PC-9 (cell line): ENCODE measurements at regions not wholly inside any gene's neighbourhood (a gene's known extent, or its start where the extent isn't known, plus 50 kb on each side); places are given as distances from the start of the nearest gene placed in this dataset.

Source experiments
- BruUV-seq: library from RNA; stranded (reverse); fragments of 400-500 nt; replicated peaks from 2 replicates; lab custom pipeline; 2021; lab: Mats Ljungman, UMichigan
- CTCF ChIA-PET: fragments of 300-600 bp; sonication (Branson Sonifier 250); formaldehyde crosslinking; loops from one replicate; lab custom pipeline; 2022; ENCODE audit warnings: antibody characterized with exemption; lab: Charles Lee
- POLR2A ChIA-PET: fragments of 300-600 bp; sonication (Branson Sonifier 250); formaldehyde crosslinking; loops from one replicate; lab custom pipeline; 2022; ENCODE audit warnings: antibody characterized with exemption; ENCODE audit not compliant: unreplicated experiment; lab: Charles Lee
- DNase-seq, 2 experiments: peaks; one replicate each; pipeline versions ENCODE4 v3.0.0 to v3.0.0-alpha.2; 2015 to 2022; ENCODE audit warnings: mixed read lengths in 1 of 2
- H2AFZ ChIP-seq: fragments of 200-600 bp; sonication (generic); 2 replicates; pipeline ENCODE4 v1.8.1; 2017; ENCODE audit warnings: antibody characterized with exemption
- H3F3A ChIP-seq: fragments of 200-600 bp; sonication (generic); 2 replicates; pipeline ENCODE4 v1.8.1; 2017; ENCODE audit warnings: antibody characterized with exemption, mild to moderate bottlenecking, low read depth; ENCODE audit not compliant: insufficient read depth
- H3K27ac ChIP-seq: fragments of 200-600 bp; sonication (generic); 2 replicates; pipeline ENCODE4 v1.6.1; 2016; ENCODE audit warnings: mixed run types
- H3K27me3 ChIP-seq: fragments of 200-600 bp; sonication (generic); 2 replicates; pipeline ENCODE4 v1.6.1; 2016; ENCODE audit warnings: low read depth, mixed run types; ENCODE audit not compliant: insufficient read depth
- H3K36me3 ChIP-seq: fragments of 200-600 bp; sonication (generic); 2 replicates; pipeline ENCODE4 v1.6.1; 2016; ENCODE audit warnings: low read depth, mixed run types
- H3K4me1 ChIP-seq: fragments of 200-600 bp; sonication (generic); replicated peaks from 2 replicates; pipeline ENCODE4 v1.6.1; 2016; ENCODE audit warnings: mixed run types; ENCODE audit not compliant: insufficient read depth
- H3K4me2 ChIP-seq: fragments of 200-600 bp; sonication (generic); 2 replicates; pipeline ENCODE4 v1.6.1; 2017; ENCODE audit warnings: mixed run types
- H3K4me3 ChIP-seq: fragments of 200-600 bp; sonication (generic); 2 replicates; pipeline ENCODE4 v1.6.1; 2016; ENCODE audit warnings: mixed run types
- H3K79me2 ChIP-seq: fragments of 200-600 bp; sonication (generic); 2 replicates; pipeline ENCODE4 v1.6.1; 2017; ENCODE audit warnings: low read depth, mixed run types
- H3K9me2 ChIP-seq: fragments of 200-600 bp; sonication (generic); 2 replicates; pipeline ENCODE4 v1.8.1; 2017; ENCODE audit warnings: mild to moderate bottlenecking; ENCODE audit not compliant: insufficient read depth
- H3K9me3 ChIP-seq: fragments of 200-600 bp; sonication (generic); 2 replicates; pipeline ENCODE4 v1.8.1; 2016; ENCODE audit warnings: low read depth; ENCODE audit not compliant: insufficient read depth
- H4K20me1 ChIP-seq: fragments of 200-600 bp; sonication (generic); 2 replicates; pipeline ENCODE4 v1.8.1; 2017; ENCODE audit not compliant: insufficient read depth
- EZH2 ChIP-seq: fragments of 200-600 bp; sonication (generic); IDR thresholded peaks from 2 replicates; pipeline ENCODE4 v1.8.0; 2017; ENCODE audit warnings: antibody characterized with exemption, low read depth
- intact Hi-C: fragments of 100-400 bp; cut with micrococcal nuclease; formaldehyde crosslinking; loops from one replicate; pipeline ENCODE4 v1.10.0; 2022; ENCODE audit not compliant: unreplicated experiment
- TF ChIP-seq, protein P1 (sequence below): fragments of 200-600 bp; sonication (generic); conservative IDR thresholded peaks from 2 replicates; pipeline ENCODE4 v1.6.1; 2017; ENCODE audit warnings: mixed run types, antibody characterized with exemption, mild to moderate bottlenecking, moderate library complexity

DNA sequence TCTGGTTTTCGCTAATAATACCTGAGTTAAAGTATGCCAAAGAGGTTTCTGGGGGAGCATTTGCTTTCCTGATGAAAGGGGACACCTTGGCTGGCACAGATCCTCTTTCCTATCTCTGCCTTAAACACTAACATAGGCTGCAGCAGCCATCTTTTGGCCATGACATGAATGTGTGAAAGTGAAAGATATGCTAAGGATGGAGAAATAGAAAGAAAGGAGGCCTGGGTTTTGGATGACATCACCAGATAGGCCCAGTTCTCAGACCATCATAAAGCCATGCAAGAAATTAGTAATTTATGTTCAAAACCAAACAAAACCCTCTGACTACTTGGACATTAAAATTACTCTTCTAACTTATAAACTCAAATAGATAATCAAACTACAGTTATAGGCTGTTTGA lies 279.7 kb downstream of the COG6 start:
- no peak for TF ChIP-seq EZH2
- TF ChIP-seq, protein P1, sequence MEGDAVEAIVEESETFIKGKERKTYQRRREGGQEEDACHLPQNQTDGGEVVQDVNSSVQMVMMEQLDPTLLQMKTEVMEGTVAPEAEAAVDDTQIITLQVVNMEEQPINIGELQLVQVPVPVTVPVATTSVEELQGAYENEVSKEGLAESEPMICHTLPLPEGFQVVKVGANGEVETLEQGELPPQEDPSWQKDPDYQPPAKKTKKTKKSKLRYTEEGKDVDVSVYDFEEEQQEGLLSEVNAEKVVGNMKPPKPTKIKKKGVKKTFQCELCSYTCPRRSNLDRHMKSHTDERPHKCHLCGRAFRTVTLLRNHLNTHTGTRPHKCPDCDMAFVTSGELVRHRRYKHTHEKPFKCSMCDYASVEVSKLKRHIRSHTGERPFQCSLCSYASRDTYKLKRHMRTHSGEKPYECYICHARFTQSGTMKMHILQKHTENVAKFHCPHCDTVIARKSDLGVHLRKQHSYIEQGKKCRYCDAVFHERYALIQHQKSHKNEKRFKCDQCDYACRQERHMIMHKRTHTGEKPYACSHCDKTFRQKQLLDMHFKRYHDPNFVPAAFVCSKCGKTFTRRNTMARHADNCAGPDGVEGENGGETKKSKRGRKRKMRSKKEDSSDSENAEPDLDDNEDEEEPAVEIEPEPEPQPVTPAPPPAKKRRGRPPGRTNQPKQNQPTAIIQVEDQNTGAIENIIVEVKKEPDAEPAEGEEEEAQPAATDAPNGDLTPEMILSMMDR = no peak
- Histone ChIP-seq H2AFZ (no peak overlapping the region), H4K20me1 (no peaks in the 10 kb centered on the region), H3K9me3 (no peaks in the 10 kb centered on the region), H3K27me3 (no peaks in the 10 kb centered on the region), H3K4me1 (no peaks in the 10 kb centered on the region), H3K4me3 (no peak overlapping the region), H3F3A (no peaks in the 10 kb centered on the region), H3K36me3 (no peaks in the 10 kb centered on the region), H3K4me2 (no peak overlapping the region), H3K79me2 (no peaks in the 10 kb centered on the region), H3K27ac (no peak overlapping the region), H3K9me2 (no peaks in the 10 kb centered on the region)
- intact Hi-C loops = no loop called here
- CTCF ChIA-PET = no interaction called here
- DNase-seq = no peak
- no TSS peak for BruUV-seq
- POLR2A ChIA-PET = no interaction called here

DNA sequence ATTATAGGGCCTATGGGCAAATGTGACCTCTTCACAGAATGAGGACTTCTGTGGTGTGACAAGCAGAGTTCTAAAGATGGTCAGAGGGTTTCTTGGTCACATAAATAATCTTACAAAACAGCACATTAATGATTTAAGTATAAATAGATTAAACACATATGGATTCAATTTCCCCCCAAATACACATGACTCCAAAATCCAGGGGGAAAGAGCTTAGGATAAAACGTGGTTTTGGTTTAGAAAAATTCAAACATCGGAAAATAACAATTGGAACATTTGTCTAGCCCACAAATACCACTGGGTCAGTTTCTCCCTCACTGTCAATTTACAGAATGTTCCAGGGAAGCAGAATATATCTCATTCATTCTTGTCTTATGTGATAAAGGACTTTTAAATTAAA lies 283.1 kb downstream of the COG6 start:
- H3K4me1 ChIP-seq = no peaks in the 10 kb centered on the region
- no TSS peak for BruUV-seq
- CTCF ChIA-PET = no interaction called here
- no peaks in the 10 kb centered on the region for H3K9me3 ChIP-seq
- TF ChIP-seq, protein P1 = no peak
- no peak for TF ChIP-seq EZH2
- H3K27me3 ChIP-seq = no peaks in the 10 kb centered on the region
- no peak overlapping the region for H3K4me2 ChIP-seq
- H3K9me2 ChIP-seq = no peaks in the 10 kb centered on the region
- no peak overlapping the region for H3K27ac ChIP-seq
- no peak overlapping the region for H2AFZ ChIP-seq
- H3F3A ChIP-seq = no peaks in the 10 kb centered on the region
- no peak for DNase-seq
- H3K79me2 ChIP-seq = no peaks in the 10 kb centered on the region
- H3K4me3 ChIP-seq = no peak overlapping the region
- intact Hi-C loops = no loop called here
- POLR2A ChIA-PET = no interaction called here
- no peaks in the 10 kb centered on the region for H3K36me3 ChIP-seq
- no peaks in the 10 kb centered on the region for H4K20me1 ChIP-seq

DNA sequence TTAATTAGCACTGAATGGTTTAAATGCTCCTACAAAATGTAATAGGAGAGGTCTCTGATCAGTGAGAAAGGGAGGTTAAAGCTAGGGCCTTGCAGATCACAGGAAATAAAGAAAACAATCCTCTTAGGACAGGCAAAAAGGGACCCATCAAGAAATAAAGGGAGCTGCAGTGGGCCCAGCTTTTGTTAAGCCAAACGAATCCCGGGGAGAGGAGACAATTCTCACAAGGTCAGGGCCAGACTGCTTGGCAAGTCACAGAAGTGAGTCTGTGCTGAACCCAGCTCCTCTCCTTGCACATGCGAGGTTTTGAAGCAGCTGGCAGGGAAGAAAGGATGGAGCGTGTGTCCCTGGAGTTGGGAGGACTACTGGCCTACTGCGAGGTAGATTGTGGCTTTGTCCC lies 285.8 kb downstream of the COG6 start:
- 0 out of 2 replicates have a peak overlapping the region, but pooled peaks have one; percentile 13 for H2AFZ ChIP-seq
- H3K27me3 ChIP-seq = no peaks in the 10 kb centered on the region
- no peak overlapping the region for H3K4me3 ChIP-seq
- intact Hi-C loops = loop anchor here (5.0 kb wide), 3 partner anchors 154 to 831 kb away; partner anchors contain the start of genes FOXO1 and MRPS31
- H3F3A ChIP-seq = no peaks in the 10 kb centered on the region
- POLR2A ChIA-PET = no interaction called here
- CTCF ChIA-PET = interaction anchor here (0.6 kb wide), 1 partner anchor 270 kb away, joined by 7 read pairs; no protein-coding TSS in a partner anchor
- no peaks in the 10 kb centered on the region for H3K79me2 ChIP-seq
- TF ChIP-seq, protein P1 = no peak
- no peak for TF ChIP-seq EZH2
- H4K20me1 ChIP-seq = no peaks in the 10 kb centered on the region
- no peaks in the 10 kb centered on the region for H3K9me2 ChIP-seq
- H3K36me3 ChIP-seq = no peaks in the 10 kb centered on the region
- no TSS peak for BruUV-seq
- H3K4me1 ChIP-seq = no peaks in the 10 kb centered on the region
- no peak for DNase-seq
- no peaks in the 10 kb centered on the region for H3K9me3 ChIP-seq
- H3K4me2 ChIP-seq = no peak overlapping the region
- no peak overlapping the region for H3K27ac ChIP-seq
